ENCODE measurements at regions not wholly inside any gene's neighbourhood (a gene's known extent, or its start where the extent isn't known, plus 50 kb on each side); places are given as distances from the start of the nearest gene placed in this dataset.
"Not testable (repeated sequence)": the region's sequence is repeated elsewhere in the genome, so short reads cannot be mapped to it uniquely, and the experiment has no call there.

GRCh38 chr2:131724019-131724418, 196.3 kb downstream of the CCDC74A start:
- peaks cover 0 to 10% of the 10 kb centered on the region in 2 experiments; a peak in 1 of 5 replicates for H3K27me3 ChIP-seq (ENCODE audit: control insufficient read depth in 2 of 2, insufficient read depth in 2 of 2, low read length in 2 of 2)
- no peak for ATAC-seq
- ChIA-PET POLR2A (no interaction called here), CTCF (ENCODE audit: low intra/inter-chr PET ratio) (no interaction called here)
- no peaks in the 10 kb centered on the region for H3K9me1 ChIP-seq (ENCODE audit: control insufficient read depth, insufficient read depth, low read length)
- no peaks in the 10 kb centered on the region for H4K20me1 ChIP-seq (replicated peaks; ENCODE audit: control insufficient read depth, insufficient read depth, low read length)
- no peaks in the 10 kb centered on the region for H3K36me3 ChIP-seq (ENCODE audit: control insufficient read depth, insufficient read depth, low read length)
- no peaks in the 10 kb centered on the region for H3K9me3 ChIP-seq (replicated peaks; ENCODE audit: control insufficient read depth, insufficient read depth, low read depth, low read length)
- no TSS peak for BruUV-seq (replicated peaks)
- no peak for FAIRE-seq
- no peak for DNase-seq (ENCODE audit: extremely low read depth in 1 of 4, low spot score in 3 of 4)
- WGBS (ENCODE audit: insufficient coverage, low coverage, missing lambda C conversion rate), result 59% methylated on average over 13 of the region's 46 CpGs
- TF ChIP-seq GATA2 (CRISPR knock-in tag; IDR thresholded peaks at IDR 0.05), result no peak
- no peak for TF ChIP-seq ARID1B (IDR thresholded peaks at IDR 0.05)
- no peak for TF ChIP-seq ZNF740 (CRISPR knock-in tag; IDR thresholded peaks at IDR 0.05)
- TF ChIP-seq ZNF740 (tag; IDR thresholded peaks at IDR 0.05), result no peak
- TF ChIP-seq ADNP (tag; IDR thresholded peaks at IDR 0.05), result no peak
- TF ChIP-seq KAT8 (IDR thresholded peaks at IDR 0.05; ENCODE audit: low read depth), result no peak
- TF ChIP-seq HES1 (IDR thresholded peaks at IDR 0.05; ENCODE audit: low read depth), result no peak
- TF ChIP-seq ZNF197 (CRISPR knock-in tag; IDR thresholded peaks at IDR 0.05; ENCODE audit: low read depth), result no peak
- no peak for TF ChIP-seq ZNF77 (CRISPR knock-in tag; IDR thresholded peaks at IDR 0.05)
- no peak for TF ChIP-seq FOXM1 (IDR thresholded peaks at IDR 0.05; ENCODE audit: low read depth)
- no peak for TF ChIP-seq FOXM1 (CRISPR knock-in tag; IDR thresholded peaks at IDR 0.05; ENCODE audit: low read depth)
- no peak for TF ChIP-seq SETDB1 (IDR thresholded peaks at IDR 0.05; ENCODE audit: low read length)
- no peak for TF ChIP-seq ZHX1 (conservative IDR thresholded peaks at IDR 0.05; ENCODE audit: low read length)
- no peak overlapping the region for H3K4me2 ChIP-seq (ENCODE audit: insufficient read depth, low read length)
- no peaks in the 10 kb centered on the region for H3K4me1 ChIP-seq (replicated peaks in 1 of 2; ENCODE audit: control insufficient read depth in 2 of 2, insufficient read depth in 2 of 2, low read length in 2 of 2)
- H2AFZ ChIP-seq (ENCODE audit: low read depth, low read length), result no peak overlapping the region
- no peak overlapping the region for H3K9ac ChIP-seq (ENCODE audit: insufficient read depth in 1 of 2, low read depth in 2 of 2, low read length in 2 of 2)
- H3K4me3 ChIP-seq, result no peak overlapping the region
- H3K27ac ChIP-seq (ENCODE audit: extremely low read depth, low read depth, low read length), result no peak overlapping the region
- intact Hi-C loops (cut with micrococcal nuclease) (no loop called here), in situ Hi-C loops (cut with MboI) (no loop called here)
- H3K79me2 ChIP-seq (ENCODE audit: control insufficient read depth, insufficient read depth, low read length), result no peaks in the 10 kb centered on the region

- H3K79me2 ChIP-seq (ENCODE audit: control insufficient read depth, insufficient read depth, low read length); in situ Hi-C loops (cut with MboI); intact Hi-C loops (cut with micrococcal nuclease); ATAC-seq; H3K27me3 ChIP-seq (ENCODE audit: control insufficient read depth in 2 of 2, insufficient read depth in 2 of 2, low read length in 2 of 2); FAIRE-seq; H3K4me2 ChIP-seq (ENCODE audit: insufficient read depth, low read length); H3K27ac ChIP-seq (ENCODE audit: extremely low read depth, low read depth, low read length); POLR2A ChIA-PET; H2AFZ ChIP-seq (ENCODE audit: low read depth, low read length); H3K36me3 ChIP-seq (ENCODE audit: control insufficient read depth, insufficient read depth, low read length); H3K4me3 ChIP-seq; DNase-seq (ENCODE audit: extremely low read depth in 1 of 4, low spot score in 3 of 4); CTCF ChIA-PET (ENCODE audit: low intra/inter-chr PET ratio); H3K4me1 ChIP-seq (replicated peaks in 1 of 2; ENCODE audit: control insufficient read depth in 2 of 2, insufficient read depth in 2 of 2, low read length in 2 of 2); H3K9me1 ChIP-seq (ENCODE audit: control insufficient read depth, insufficient read depth, low read length); H3K9ac ChIP-seq (ENCODE audit: insufficient read depth in 1 of 2, low read depth in 2 of 2, low read length in 2 of 2); BruUV-seq (replicated peaks); H3K9me3 ChIP-seq (replicated peaks; ENCODE audit: control insufficient read depth, insufficient read depth, low read depth, low read length); H4K20me1 ChIP-seq (replicated peaks; ENCODE audit: control insufficient read depth, insufficient read depth, low read length): not testable (repeated sequence)
Measured at GRCh38 chr2:131728451-131728850, 200.8 kb downstream of the CCDC74A start.

Measured in K562 (cell line).